ENCODE measurements at regions not wholly inside any gene's neighbourhood (a gene's known extent, or its start where the extent isn't known, plus 50 kb on each side); places are given as distances from the start of the nearest gene placed in this dataset.
A peak's percentile ranks its signal among the peaks of the same experiment; 100 is the strongest.

- no peaks in the 10 kb centered on the region for H3K27me3 ChIP-seq (replicated peaks in 1 of 2; ENCODE audit: control insufficient read depth in 2 of 2, extremely low read depth in 1 of 2, insufficient read depth in 2 of 2, low read length in 1 of 2)
- Mint-ChIP-seq H3K27me3 (no peaks in the 10 kb centered on the region), H3K36me3 (no peaks in the 10 kb centered on the region), H3K27ac (no peak overlapping the region), H3K4me3 (no peak overlapping the region), H3K4me1 (no peaks in the 10 kb centered on the region), H3K9me3 (no peaks in the 10 kb centered on the region)
- no peaks in the 10 kb centered on the region for H3K9me3 ChIP-seq
- H3K4me1 ChIP-seq (ENCODE audit: control insufficient read depth in 1 of 2, extremely low read depth in 1 of 2, insufficient read depth in 2 of 2, low read length in 2 of 2) = no peaks in the 10 kb centered on the region
- no peak overlapping the region for H3K4me3 ChIP-seq (ENCODE audit: control insufficient read depth in 1 of 2, extremely low read depth in 1 of 2, low read length in 1 of 2)
- ChIA-PET CTCF (no interaction called here), POLR2A (no interaction called here)
- ATAC-seq (replicated peaks in 1 of 4) = no peak
- H3K27ac ChIP-seq (ENCODE audit: low read length) = no peak overlapping the region
- no peaks in the 10 kb centered on the region for H3K36me3 ChIP-seq (ENCODE audit: control insufficient read depth in 2 of 2, extremely low read depth in 1 of 2, insufficient read depth in 1 of 2, low read length in 1 of 2)
- no peak for DNase-seq
These were observed 251.0 kb upstream of the CWC22 start for GRCh38 chr2:180258041-180258537.

GRCh38 chr2:180257247-180257646 is 250.2 kb upstream of the CWC22 start:
- Histone ChIP-seq H3K27me3 (replicated peaks in 1 of 2; ENCODE audit: control insufficient read depth in 2 of 2, extremely low read depth in 1 of 2, insufficient read depth in 2 of 2, low read length in 1 of 2) (no peaks in the 10 kb centered on the region), H3K27ac (ENCODE audit: low read length) (no peak overlapping the region), H3K36me3 (ENCODE audit: control insufficient read depth in 2 of 2, extremely low read depth in 1 of 2, insufficient read depth in 1 of 2, low read length in 1 of 2) (no peaks in the 10 kb centered on the region), H3K4me3 (ENCODE audit: control insufficient read depth in 1 of 2, extremely low read depth in 1 of 2, low read length in 1 of 2) (no peak overlapping the region), H3K4me1 (ENCODE audit: control insufficient read depth in 1 of 2, extremely low read depth in 1 of 2, insufficient read depth in 2 of 2, low read length in 2 of 2) (no peaks in the 10 kb centered on the region), H3K9me3 (no peaks in the 10 kb centered on the region)
- H3K4me1 Mint-ChIP-seq = no peaks in the 10 kb centered on the region
- WGBS (ENCODE audit: insufficient coverage) = 100% methylated on average over 2 of the region's 5 CpGs
- H3K27ac Mint-ChIP-seq = no peak overlapping the region
- ChIA-PET POLR2A (no interaction called here), CTCF (no interaction called here)
- ATAC-seq (replicated peaks in 1 of 4) = no peak
- no peaks in the 10 kb centered on the region for H3K27me3 Mint-ChIP-seq
- H3K4me3 Mint-ChIP-seq = no peak overlapping the region
- H3K9me3 Mint-ChIP-seq = peaks cover 0 to 3% (median 0%) of the 10 kb centered on the region in 3 donors
- no peaks in the 10 kb centered on the region for H3K36me3 Mint-ChIP-seq
- no peak for DNase-seq

GRCh38 chr2:180255981-180256380 is 248.9 kb upstream of the CWC22 start:
- no peaks in the 10 kb centered on the region for H3K9me3 ChIP-seq
- DNase-seq (no peak), ATAC-seq (replicated peaks in 1 of 4) (no peak)
- H3K27ac ChIP-seq (ENCODE audit: low read length) = no peak overlapping the region
- ChIA-PET CTCF (no interaction called here), POLR2A (no interaction called here)
- Mint-ChIP-seq H3K27me3 (no peaks in the 10 kb centered on the region), H3K27ac (no peak overlapping the region), H3K9me3 (peaks cover 0 to 3% (median 0%) of the 10 kb centered on the region in 3 donors), H3K4me1 (no peaks in the 10 kb centered on the region), H3K36me3 (no peaks in the 10 kb centered on the region), H3K4me3 (no peak overlapping the region)
- WGBS (ENCODE audit: insufficient coverage) = no CpG with 5 or more reads among the region's 1 CpG
- H3K27me3 ChIP-seq (replicated peaks in 1 of 2; ENCODE audit: control insufficient read depth in 2 of 2, extremely low read depth in 1 of 2, insufficient read depth in 2 of 2, low read length in 1 of 2) = no peaks in the 10 kb centered on the region
- no peaks in the 10 kb centered on the region for H3K4me1 ChIP-seq (ENCODE audit: control insufficient read depth in 1 of 2, extremely low read depth in 1 of 2, insufficient read depth in 2 of 2, low read length in 2 of 2)
- H3K4me3 ChIP-seq (ENCODE audit: control insufficient read depth in 1 of 2, extremely low read depth in 1 of 2, low read length in 1 of 2) = no peak overlapping the region
- H3K36me3 ChIP-seq (ENCODE audit: control insufficient read depth in 2 of 2, extremely low read depth in 1 of 2, insufficient read depth in 1 of 2, low read length in 1 of 2) = no peaks in the 10 kb centered on the region

GRCh38 chr2:180254872-180255271 is 247.8 kb upstream of the CWC22 start:
- no peak overlapping the region for H3K4me3 Mint-ChIP-seq
- peaks cover 0 to 3% (median 0%) of the 10 kb centered on the region in 3 donors for H3K9me3 Mint-ChIP-seq
- POLR2A ChIA-PET = no interaction called here
- Histone ChIP-seq H3K4me1 (ENCODE audit: control insufficient read depth in 1 of 2, extremely low read depth in 1 of 2, insufficient read depth in 2 of 2, low read length in 2 of 2) (no peaks in the 10 kb centered on the region), H3K27ac (ENCODE audit: low read length) (no peak overlapping the region), H3K36me3 (ENCODE audit: control insufficient read depth in 2 of 2, extremely low read depth in 1 of 2, insufficient read depth in 1 of 2, low read length in 1 of 2) (no peaks in the 10 kb centered on the region), H3K27me3 (replicated peaks in 1 of 2; ENCODE audit: control insufficient read depth in 2 of 2, extremely low read depth in 1 of 2, insufficient read depth in 2 of 2, low read length in 1 of 2) (no peaks in the 10 kb centered on the region), H3K4me3 (ENCODE audit: control insufficient read depth in 1 of 2, extremely low read depth in 1 of 2, low read length in 1 of 2) (no peak overlapping the region), H3K9me3 (no peaks in the 10 kb centered on the region)
- ATAC-seq (replicated peaks in 1 of 4) (no peak), DNase-seq (no peak)
- H3K4me1 Mint-ChIP-seq = no peaks in the 10 kb centered on the region
- no peaks in the 10 kb centered on the region for H3K36me3 Mint-ChIP-seq
- no CpG with 5 or more reads among the region's 1 CpG for WGBS (ENCODE audit: insufficient coverage)
- CTCF ChIA-PET = no interaction called here
- H3K27ac Mint-ChIP-seq = no peak overlapping the region
- H3K27me3 Mint-ChIP-seq = no peaks in the 10 kb centered on the region

GRCh38 chr2:180247658-180248057 is 240.6 kb upstream of the CWC22 start:
- Histone ChIP-seq H3K4me1 (ENCODE audit: control insufficient read depth in 1 of 2, extremely low read depth in 1 of 2, insufficient read depth in 2 of 2, low read length in 2 of 2) (no peaks in the 10 kb centered on the region), H3K36me3 (ENCODE audit: control insufficient read depth in 2 of 2, extremely low read depth in 1 of 2, insufficient read depth in 1 of 2, low read length in 1 of 2) (no peaks in the 10 kb centered on the region), H3K4me3 (ENCODE audit: control insufficient read depth in 1 of 2, extremely low read depth in 1 of 2, low read length in 1 of 2) (no peak overlapping the region), H3K27ac (ENCODE audit: low read length) (no peak overlapping the region), H3K9me3 (no peaks in the 10 kb centered on the region), H3K27me3 (replicated peaks in 1 of 2; ENCODE audit: control insufficient read depth in 2 of 2, extremely low read depth in 1 of 2, insufficient read depth in 2 of 2, low read length in 1 of 2) (no peaks in the 10 kb centered on the region)
- H3K36me3 Mint-ChIP-seq = no peaks in the 10 kb centered on the region
- H3K9me3 Mint-ChIP-seq = peaks cover 0 to 2% (median 0%) of the 10 kb centered on the region in 3 donors
- POLR2A ChIA-PET = interaction anchor here in 1 of 2 donors (0.6 kb wide), 1 partner anchor 8 kb away, joined by 3 read pairs; no protein-coding TSS in a partner anchor
- no peaks in the 10 kb centered on the region for H3K27me3 Mint-ChIP-seq
- WGBS (ENCODE audit: insufficient coverage) = no CpG with 5 or more reads among the region's 2 CpGs
- H3K4me1 Mint-ChIP-seq = no peaks in the 10 kb centered on the region
- H3K4me3 Mint-ChIP-seq = no peak overlapping the region
- no peak overlapping the region for H3K27ac Mint-ChIP-seq
- no peak for DNase-seq
- CTCF ChIA-PET = interaction anchor here in 1 of 2 donors (0.6 kb wide), 1 partner anchor 47 kb away, joined by 3 read pairs; no protein-coding TSS in a partner anchor
- ATAC-seq (replicated peaks in 1 of 4) = no peak

GRCh38 chr2:180246268-180246667 is 239.2 kb upstream of the CWC22 start:
- Mint-ChIP-seq H3K27me3 (no peaks in the 10 kb centered on the region), H3K36me3 (no peaks in the 10 kb centered on the region), H3K9me3 (no peaks in the 10 kb centered on the region), H3K27ac (no peak overlapping the region), H3K4me3 (no peak overlapping the region), H3K4me1 (no peaks in the 10 kb centered on the region)
- CTCF ChIA-PET = no interaction called here
- DNase-seq (no peak), ATAC-seq (replicated peaks in 1 of 4) (no peak)
- POLR2A ChIA-PET = no interaction called here
- Histone ChIP-seq H3K36me3 (ENCODE audit: control insufficient read depth in 2 of 2, extremely low read depth in 1 of 2, insufficient read depth in 1 of 2, low read length in 1 of 2) (no peaks in the 10 kb centered on the region), H3K27me3 (replicated peaks in 1 of 2; ENCODE audit: control insufficient read depth in 2 of 2, extremely low read depth in 1 of 2, insufficient read depth in 2 of 2, low read length in 1 of 2) (no peaks in the 10 kb centered on the region), H3K4me3 (ENCODE audit: control insufficient read depth in 1 of 2, extremely low read depth in 1 of 2, low read length in 1 of 2) (no peak overlapping the region), H3K9me3 (no peaks in the 10 kb centered on the region), H3K27ac (ENCODE audit: low read length) (no peak overlapping the region), H3K4me1 (ENCODE audit: control insufficient read depth in 1 of 2, extremely low read depth in 1 of 2, insufficient read depth in 2 of 2, low read length in 2 of 2) (no peaks in the 10 kb centered on the region)
- WGBS (ENCODE audit: insufficient coverage) = no CpG with 5 or more reads among the region's 2 CpGs

GRCh38 chr2:180240774-180241173 is 233.7 kb upstream of the CWC22 start:
- Histone ChIP-seq H3K27me3 (replicated peaks in 1 of 2; ENCODE audit: control insufficient read depth in 2 of 2, extremely low read depth in 1 of 2, insufficient read depth in 2 of 2, low read length in 1 of 2) (no peaks in the 10 kb centered on the region), H3K27ac (ENCODE audit: low read length) (no peak overlapping the region), H3K4me3 (ENCODE audit: control insufficient read depth in 1 of 2, extremely low read depth in 1 of 2, low read length in 1 of 2) (no peak overlapping the region), H3K36me3 (ENCODE audit: control insufficient read depth in 2 of 2, extremely low read depth in 1 of 2, insufficient read depth in 1 of 2, low read length in 1 of 2) (no peaks in the 10 kb centered on the region), H3K9me3 (no peaks in the 10 kb centered on the region), H3K4me1 (ENCODE audit: control insufficient read depth in 1 of 2, extremely low read depth in 1 of 2, insufficient read depth in 2 of 2, low read length in 2 of 2) (no peaks in the 10 kb centered on the region)
- H3K27ac Mint-ChIP-seq = no peak overlapping the region
- CTCF ChIA-PET = no interaction called here
- DNase-seq (peak in 1 of 35 experiments; percentile 1), ATAC-seq (replicated peaks in 1 of 4) (no peak)
- H3K9me3 Mint-ChIP-seq = no peaks in the 10 kb centered on the region
- H3K27me3 Mint-ChIP-seq = peaks cover 1 to 3% of the 10 kb centered on the region in 2 donors
- POLR2A ChIA-PET = no interaction called here
- H3K4me3 Mint-ChIP-seq = no peak overlapping the region
- H3K4me1 Mint-ChIP-seq = no peaks in the 10 kb centered on the region
- no peaks in the 10 kb centered on the region for H3K36me3 Mint-ChIP-seq
